ENCODE measurements at regions not wholly inside any gene's neighbourhood (a gene's known extent, or its start where the extent isn't known, plus 50 kb on each side); places are given as distances from the start of the nearest gene placed in this dataset.

DNA sequence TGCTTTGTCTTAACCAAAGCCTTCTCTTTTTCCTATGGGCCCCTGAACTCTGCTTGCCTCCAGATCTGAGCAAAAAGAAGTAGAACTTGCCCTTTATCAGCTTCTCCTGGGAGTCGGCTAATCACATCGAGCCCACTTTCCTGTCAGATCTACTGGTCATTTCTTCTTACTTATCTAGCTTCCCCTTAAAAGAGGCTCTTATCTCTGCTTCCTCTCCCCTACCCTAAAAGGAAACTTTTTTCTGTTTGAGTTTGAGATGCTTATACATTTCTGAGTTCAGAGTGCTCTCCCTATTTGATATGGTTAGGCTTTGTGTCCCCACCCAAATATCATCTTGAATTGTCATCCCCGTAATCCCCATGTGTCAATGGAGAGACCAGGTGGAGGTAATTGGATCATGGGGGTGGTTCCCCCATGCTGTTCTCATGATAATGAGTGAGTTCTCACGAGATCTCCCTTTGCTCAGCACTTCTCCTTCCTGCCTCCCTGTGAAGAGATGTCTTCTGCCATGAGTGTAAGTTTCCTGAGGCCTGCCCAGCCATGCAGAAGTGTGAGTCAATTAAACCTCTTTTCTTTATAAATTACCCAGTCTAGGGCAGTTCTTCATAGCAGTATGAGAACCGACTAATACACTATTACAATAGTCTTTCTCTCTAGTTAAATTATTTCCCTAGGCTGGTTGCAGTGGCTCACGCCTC, 114.7 kb upstream of the AMN1 start:
- H3F3A ChIP-seq (ENCODE audit: low read depth): no peaks in the 10 kb centered on the region
- no peaks in the 10 kb centered on the region for H3K36me3 ChIP-seq (ENCODE audit: insufficient read depth, low read length)
- H3K9me2 ChIP-seq (replicated peaks; ENCODE audit: low read depth, low read length): no peaks in the 10 kb centered on the region
- H3K4me2 ChIP-seq (ENCODE audit: low read depth, low read length, poor library complexity, severe bottlenecking): no peak overlapping the region
- H3K4me3 ChIP-seq (ENCODE audit: low read length, poor library complexity, severe bottlenecking): no peak overlapping the region
- no peaks in the 10 kb centered on the region for H3K27me3 ChIP-seq (ENCODE audit: insufficient read depth, low read length, poor library complexity, severe bottlenecking)
- H3K9ac ChIP-seq (ENCODE audit: low read depth, low read length, poor library complexity, severe bottlenecking): no peak overlapping the region
- H3K79me2 ChIP-seq (ENCODE audit: insufficient read depth, low read length): no peaks in the 10 kb centered on the region
- H2AFZ ChIP-seq (ENCODE audit: low read length): no peak overlapping the region
- TF ChIP-seq EZH2phosphoT487 (IDR thresholded peaks at IDR 0.05; ENCODE audit: borderline replicate concordance): no peak
- TF ChIP-seq, protein P1, sequence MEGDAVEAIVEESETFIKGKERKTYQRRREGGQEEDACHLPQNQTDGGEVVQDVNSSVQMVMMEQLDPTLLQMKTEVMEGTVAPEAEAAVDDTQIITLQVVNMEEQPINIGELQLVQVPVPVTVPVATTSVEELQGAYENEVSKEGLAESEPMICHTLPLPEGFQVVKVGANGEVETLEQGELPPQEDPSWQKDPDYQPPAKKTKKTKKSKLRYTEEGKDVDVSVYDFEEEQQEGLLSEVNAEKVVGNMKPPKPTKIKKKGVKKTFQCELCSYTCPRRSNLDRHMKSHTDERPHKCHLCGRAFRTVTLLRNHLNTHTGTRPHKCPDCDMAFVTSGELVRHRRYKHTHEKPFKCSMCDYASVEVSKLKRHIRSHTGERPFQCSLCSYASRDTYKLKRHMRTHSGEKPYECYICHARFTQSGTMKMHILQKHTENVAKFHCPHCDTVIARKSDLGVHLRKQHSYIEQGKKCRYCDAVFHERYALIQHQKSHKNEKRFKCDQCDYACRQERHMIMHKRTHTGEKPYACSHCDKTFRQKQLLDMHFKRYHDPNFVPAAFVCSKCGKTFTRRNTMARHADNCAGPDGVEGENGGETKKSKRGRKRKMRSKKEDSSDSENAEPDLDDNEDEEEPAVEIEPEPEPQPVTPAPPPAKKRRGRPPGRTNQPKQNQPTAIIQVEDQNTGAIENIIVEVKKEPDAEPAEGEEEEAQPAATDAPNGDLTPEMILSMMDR (conservative IDR thresholded peaks at IDR 0.05; ENCODE audit: low read length): no peak
- peaks cover 10% of the 10 kb centered on the region; the same call in 1 of the 2 replicates for H3K9me3 ChIP-seq (ENCODE audit: insufficient read depth, low read depth, low read length)
- H3K4me1 ChIP-seq (ENCODE audit: insufficient read depth, low read length, poor library complexity, severe bottlenecking): no peaks in the 10 kb centered on the region
- H4K20me1 ChIP-seq (ENCODE audit: insufficient read depth, low read length, poor library complexity, severe bottlenecking): no peaks in the 10 kb centered on the region

DNA sequence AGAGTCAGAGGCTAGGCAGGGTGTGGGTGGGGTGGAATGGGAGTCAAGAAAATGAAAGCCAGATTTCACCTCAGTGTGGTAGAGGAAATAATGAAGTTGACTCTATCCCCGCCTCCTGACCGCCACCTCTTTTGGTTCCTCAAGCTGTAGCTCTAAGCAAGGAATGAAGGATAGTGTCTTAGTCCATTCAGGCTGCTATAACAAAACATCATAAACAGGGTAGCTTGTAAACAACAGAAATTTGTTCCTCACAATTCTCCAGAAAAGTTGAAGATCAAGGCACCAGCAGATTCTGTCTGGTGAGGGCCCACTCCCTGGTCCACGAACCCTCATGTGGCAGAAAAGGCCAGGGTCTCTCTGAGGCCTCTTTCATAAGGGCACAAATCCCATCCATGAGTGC, 109.1 kb upstream of the AMN1 start:
- no peaks in the 10 kb centered on the region for H3K79me2 ChIP-seq (ENCODE audit: insufficient read depth, low read length)
- H3K9ac ChIP-seq (ENCODE audit: low read depth, low read length, poor library complexity, severe bottlenecking): no peak overlapping the region
- no peak overlapping the region for H3K4me2 ChIP-seq (ENCODE audit: low read depth, low read length, poor library complexity, severe bottlenecking)
- H3K4me1 ChIP-seq (ENCODE audit: insufficient read depth, low read length, poor library complexity, severe bottlenecking): peaks cover 10% of the 10 kb centered on the region
- no peaks in the 10 kb centered on the region; the same call in 1 of the 2 replicates for H3K9me3 ChIP-seq (ENCODE audit: insufficient read depth, low read depth, low read length)
- no peak overlapping the region for H2AFZ ChIP-seq (ENCODE audit: low read length)
- no peaks in the 10 kb centered on the region for H4K20me1 ChIP-seq (ENCODE audit: insufficient read depth, low read length, poor library complexity, severe bottlenecking)
- TF ChIP-seq EZH2phosphoT487 (IDR thresholded peaks at IDR 0.05; ENCODE audit: borderline replicate concordance): no peak
- TF ChIP-seq, protein P1 (conservative IDR thresholded peaks at IDR 0.05; ENCODE audit: low read length): no peak
- no peaks in the 10 kb centered on the region for H3K9me2 ChIP-seq (replicated peaks; ENCODE audit: low read depth, low read length)
- no peaks in the 10 kb centered on the region for H3K27me3 ChIP-seq (ENCODE audit: insufficient read depth, low read length, poor library complexity, severe bottlenecking)
- H3K36me3 ChIP-seq (ENCODE audit: insufficient read depth, low read length): no peaks in the 10 kb centered on the region
- no peaks in the 10 kb centered on the region for H3F3A ChIP-seq (ENCODE audit: low read depth)
- no peak overlapping the region for H3K4me3 ChIP-seq (ENCODE audit: low read length, poor library complexity, severe bottlenecking)

DNA sequence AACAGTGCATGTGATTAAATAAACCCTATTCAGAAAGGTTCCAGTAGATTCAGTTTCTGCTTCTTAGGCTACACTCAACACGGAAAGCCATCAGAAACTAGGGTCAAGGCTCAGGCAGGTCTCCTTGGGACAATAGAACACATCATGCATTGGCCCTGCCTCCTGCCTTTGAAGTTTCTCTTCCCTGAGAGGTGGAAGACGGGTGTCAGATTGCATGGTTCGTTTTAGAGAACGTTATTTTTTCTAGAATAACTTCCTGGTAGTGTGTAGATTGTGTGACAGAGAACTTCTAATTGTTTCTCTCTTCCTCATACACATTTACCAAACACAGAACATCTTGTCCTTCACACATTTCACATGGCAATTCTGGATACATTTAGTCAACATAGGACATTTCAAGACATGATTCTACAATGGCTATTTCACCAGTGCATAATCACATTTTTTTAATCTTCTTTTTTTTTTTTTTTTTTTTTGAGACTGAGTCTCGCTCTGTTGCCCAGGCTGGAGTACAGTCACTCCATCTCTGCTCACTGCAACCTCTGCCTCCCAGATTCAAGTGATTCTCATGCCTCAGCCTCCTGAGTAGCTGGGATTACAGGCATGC, 106.6 kb upstream of the AMN1 start:
- H3K36me3 ChIP-seq (ENCODE audit: insufficient read depth, low read length): no peaks in the 10 kb centered on the region
- H3K4me3 ChIP-seq (ENCODE audit: low read length, poor library complexity, severe bottlenecking): no peak overlapping the region
- H2AFZ ChIP-seq (ENCODE audit: low read length): peak overlapping the region; percentile 69; the same call in 1 of the 2 replicates
- peaks cover 6% of the 10 kb centered on the region; the same call in 1 of the 2 replicates for H3K9me3 ChIP-seq (ENCODE audit: insufficient read depth, low read depth, low read length)
- no peaks in the 10 kb centered on the region for H3K79me2 ChIP-seq (ENCODE audit: insufficient read depth, low read length)
- H3K4me1 ChIP-seq (ENCODE audit: insufficient read depth, low read length, poor library complexity, severe bottlenecking): peaks cover 17% of the 10 kb centered on the region
- no peaks in the 10 kb centered on the region for H3K9me2 ChIP-seq (replicated peaks; ENCODE audit: low read depth, low read length)
- H3K9ac ChIP-seq (ENCODE audit: low read depth, low read length, poor library complexity, severe bottlenecking): no peak overlapping the region
- H3K4me2 ChIP-seq (ENCODE audit: low read depth, low read length, poor library complexity, severe bottlenecking): no peak overlapping the region
- no peak for TF ChIP-seq EZH2phosphoT487 (IDR thresholded peaks at IDR 0.05; ENCODE audit: borderline replicate concordance)
- TF ChIP-seq, protein P1 (conservative IDR thresholded peaks at IDR 0.05; ENCODE audit: low read length): no peak
- no peaks in the 10 kb centered on the region for H3F3A ChIP-seq (ENCODE audit: low read depth)
- H3K27me3 ChIP-seq (ENCODE audit: insufficient read depth, low read length, poor library complexity, severe bottlenecking): no peaks in the 10 kb centered on the region
- H4K20me1 ChIP-seq (ENCODE audit: insufficient read depth, low read length, poor library complexity, severe bottlenecking): no peaks in the 10 kb centered on the region

Measured in Loucy (cell line).